HCT116 (cell line): ENCODE measurements at regions not wholly inside any gene's neighbourhood (a gene's known extent, or its start where the extent isn't known, plus 50 kb on each side); places are given as distances from the start of the nearest gene placed in this dataset.

Experiments
- CEBPB ChIP-seq: IDR thresholded peaks from 2 replicates; pipeline ENCODE4 v1.6.1; 2012; ENCODE audit warnings: low read depth
- CTCF ChIP-seq, 3 experiments: fragments of 200-600 bp in 1 of 3; sonication (generic) in 1 of 3; IDR thresholded peaks in 2 of 3; conservative IDR thresholded peaks in 1 of 3; 2 replicates each; pipeline ENCODE4 v1.5.1; 2012 to 2017; ENCODE audit warnings: low read depth in 2 of 3, low read length in 2 of 3, antibody characterized with exemption in 1 of 3, borderline replicate concordance in 1 of 3, control low read depth in 1 of 3, mild to moderate bottlenecking in 1 of 3, mixed read lengths in 1 of 3, mixed run types in 1 of 3, moderate library complexity in 1 of 3; ENCODE audit not compliant: insufficient read depth in 1 of 3
- ELF1 ChIP-seq: IDR thresholded peaks from 2 replicates; pipeline ENCODE4 v1.6.1; 2012; ENCODE audit warnings: low read depth, borderline replicate concordance
- EZH2 ChIP-seq: fragments of 200-600 bp; sonication (generic); IDR thresholded peaks from 2 replicates; pipeline ENCODE4 v1.6.1; 2017; ENCODE audit warnings: antibody characterized with exemption, mixed run types
- POLR2A ChIP-seq: IDR thresholded peaks from 2 replicates; pipeline ENCODE4 v1.7.0; 2011; ENCODE audit warnings: borderline replicate concordance; ENCODE audit not compliant: insufficient read depth, insufficient read length; ENCODE audit errors: extremely low read depth
- POLR2AphosphoS5 ChIP-seq: IDR thresholded peaks from 2 replicates; pipeline ENCODE4 v1.6.1; 2011; ENCODE audit warnings: mild to moderate bottlenecking, low read depth, low read length, moderate library complexity

- TF ChIP-seq ELF1 (no peak), CEBPB (no peak), CTCF (IDR thresholded peaks at IDR 0.05 in 2 of 3, conservative IDR thresholded peaks at IDR 0.05 in 1 of 3; ENCODE audit: borderline replicate concordance in 1 of 3, insufficient read depth in 1 of 3, low read depth in 2 of 3, low read length in 2 of 3) (no peak), EZH2 (no peak), POLR2A (no peak), POLR2AphosphoS5 (no peak)
Measured at GRCh38 chr16:63592852-63593251, 1529.0 kb downstream of the CDH11 start.
